DMS79 treated with DMSO at 0.1 percent for 48 hours (cell line): ENCODE measurements at regions not wholly inside any gene's neighbourhood (a gene's known extent, or its start where the extent isn't known, plus 50 kb on each side); places are given as distances from the start of the nearest gene placed in this dataset.
"Not testable (repeated sequence)": the region's sequence is repeated elsewhere in the genome, so short reads cannot be mapped to it uniquely, and the experiment has no call there.

Source experiments
- DNase-seq: peaks from one replicate; lab custom pipeline; 2025; lab: John Stamatoyannopoulos, UW

DNA sequence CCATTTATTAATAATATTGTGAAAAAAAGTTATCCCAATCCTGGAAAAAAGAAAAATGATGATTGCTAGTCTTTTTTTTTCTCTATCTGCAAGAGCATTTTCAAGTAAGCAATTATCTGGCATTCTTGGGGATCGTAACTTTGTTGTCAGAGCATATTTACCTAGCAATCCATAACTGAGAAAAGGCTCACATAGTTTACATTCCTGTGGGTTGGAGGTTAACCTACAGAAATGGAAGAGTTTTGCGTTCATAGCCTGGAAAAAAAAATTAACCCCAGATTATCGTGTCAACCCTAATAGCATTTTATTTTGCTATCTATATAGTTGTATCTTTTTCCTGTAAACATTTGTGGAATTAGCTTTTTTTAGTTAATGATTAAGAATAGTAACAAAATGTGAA, 292.3 kb downstream of the DAD1 start:
- DNase-seq = no peak

- DNase-seq = no peak
Measured at GRCh38 chr14:22296088-22296487, 292.9 kb downstream of the DAD1 start.

DNA sequence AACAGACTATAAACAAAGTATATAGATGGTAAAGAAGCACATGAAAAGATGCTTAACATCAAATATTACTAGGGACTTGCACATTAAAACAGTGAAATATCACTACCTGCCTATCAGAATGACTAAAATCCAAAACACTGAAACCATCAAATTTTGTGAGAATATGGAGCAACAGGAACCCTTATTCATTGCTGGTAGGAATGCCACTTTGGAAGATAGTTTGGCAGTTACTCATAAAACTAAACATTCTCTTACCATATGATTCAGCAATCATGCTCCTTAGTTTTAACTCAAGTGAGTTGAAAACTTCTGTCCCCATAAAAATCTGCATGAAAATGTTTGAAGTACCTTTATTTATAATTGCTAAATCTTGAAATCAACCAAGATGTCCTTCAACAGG, 297.6 kb downstream of the DAD1 start:
- DNase-seq = no peak

DNA sequence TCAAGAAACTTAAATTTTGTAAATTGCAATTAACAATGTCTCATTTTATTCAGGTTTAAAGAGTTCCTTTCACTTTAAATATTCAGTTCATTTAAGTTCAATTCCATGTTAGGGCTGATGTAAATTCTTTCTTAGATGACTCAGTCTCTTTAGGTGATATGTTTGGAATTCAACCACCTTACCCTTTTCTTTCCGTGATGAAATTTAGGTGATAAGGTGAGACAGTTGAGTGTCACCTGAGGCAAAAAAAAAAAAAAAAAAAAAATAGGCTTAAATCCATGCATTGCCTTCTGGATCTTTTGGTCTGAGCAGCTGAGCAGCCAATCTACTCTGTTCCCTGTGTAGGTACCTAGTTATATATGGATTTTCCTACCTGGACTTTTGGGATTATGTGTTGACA, 299.5 kb downstream of the DAD1 start:
- no peak for DNase-seq

GRCh38 chr14:22285991-22286390, 303.0 kb downstream of the DAD1 start:
- no peak for DNase-seq

DNA sequence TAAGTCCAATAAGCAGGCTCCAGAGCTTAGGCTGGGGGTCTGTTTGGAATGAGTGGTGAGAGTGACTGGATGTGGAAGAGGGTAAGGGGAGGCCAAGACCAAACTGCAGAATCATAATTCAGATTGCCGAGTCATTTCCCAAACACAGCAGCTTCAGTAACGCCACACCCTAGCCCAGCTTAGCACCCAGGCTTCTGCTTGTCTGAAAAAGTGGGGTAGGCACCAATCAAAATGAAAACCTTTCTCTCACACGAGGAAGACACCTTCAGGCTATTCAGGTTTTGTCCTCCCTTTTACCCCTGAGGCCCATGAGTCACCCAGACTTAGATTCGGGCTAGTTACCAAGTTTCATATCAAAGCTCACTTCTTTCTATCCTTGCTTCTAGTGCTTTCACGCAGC, 306.1 kb downstream of the DAD1 start:
- no peak for DNase-seq

- no peak for DNase-seq
Measured at GRCh38 chr14:22282417-22282816, 306.6 kb downstream of the DAD1 start.

DNA sequence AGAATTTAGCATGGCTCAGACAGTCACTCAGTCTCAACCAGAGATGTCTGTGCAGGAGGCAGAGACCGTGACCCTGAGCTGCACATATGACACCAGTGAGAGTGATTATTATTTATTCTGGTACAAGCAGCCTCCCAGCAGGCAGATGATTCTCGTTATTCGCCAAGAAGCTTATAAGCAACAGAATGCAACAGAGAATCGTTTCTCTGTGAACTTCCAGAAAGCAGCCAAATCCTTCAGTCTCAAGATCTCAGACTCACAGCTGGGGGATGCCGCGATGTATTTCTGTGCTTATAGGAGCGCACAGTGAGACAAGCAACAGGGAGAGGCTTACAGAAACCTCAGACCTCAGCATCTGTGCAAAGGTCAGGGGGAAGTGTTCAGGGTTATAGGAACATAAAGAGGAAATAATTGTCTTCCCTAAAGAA, 307.6 kb downstream of the DAD1 start:
- DNase-seq = not testable (repeated sequence)

DNA sequence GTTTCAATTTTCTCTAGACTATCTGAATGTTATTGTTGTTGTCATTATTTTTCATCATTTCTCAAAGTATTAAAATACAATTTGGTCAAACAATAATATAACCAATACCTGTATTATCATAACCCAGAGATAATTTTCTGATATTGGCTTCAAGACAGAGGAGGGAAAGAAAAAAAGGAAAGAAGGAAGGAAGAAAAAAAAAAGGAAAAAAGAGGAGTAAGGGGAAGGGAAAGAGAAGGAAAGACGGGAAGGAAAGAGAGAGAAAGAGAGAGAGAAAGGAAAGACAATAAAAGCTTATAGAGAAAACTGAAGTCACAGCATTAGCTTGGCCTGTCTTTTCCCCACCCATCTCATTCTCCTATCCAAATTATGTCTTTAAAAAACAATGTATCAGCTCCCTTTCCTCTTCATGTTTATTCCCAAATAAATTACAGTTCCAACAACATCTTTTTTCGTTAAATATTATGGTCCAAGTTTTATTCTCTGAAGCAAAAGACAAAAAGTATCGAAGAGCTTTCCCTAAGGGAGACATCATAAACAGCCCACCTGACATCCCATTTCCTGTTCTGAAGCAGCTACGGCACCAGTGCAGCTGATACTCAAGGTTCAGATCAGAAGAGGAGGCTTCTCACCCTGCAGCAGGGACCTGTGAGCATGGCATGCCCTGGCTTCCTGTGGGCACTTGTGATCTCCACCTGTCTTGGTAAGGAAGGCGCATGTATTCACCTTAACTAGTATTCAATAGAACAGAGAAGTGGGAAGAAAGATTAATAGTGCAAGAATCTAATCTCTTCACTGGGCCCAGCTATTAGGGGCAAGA, 308.3 kb downstream of the DAD1 start:
- DNase-seq = no peak

DNA sequence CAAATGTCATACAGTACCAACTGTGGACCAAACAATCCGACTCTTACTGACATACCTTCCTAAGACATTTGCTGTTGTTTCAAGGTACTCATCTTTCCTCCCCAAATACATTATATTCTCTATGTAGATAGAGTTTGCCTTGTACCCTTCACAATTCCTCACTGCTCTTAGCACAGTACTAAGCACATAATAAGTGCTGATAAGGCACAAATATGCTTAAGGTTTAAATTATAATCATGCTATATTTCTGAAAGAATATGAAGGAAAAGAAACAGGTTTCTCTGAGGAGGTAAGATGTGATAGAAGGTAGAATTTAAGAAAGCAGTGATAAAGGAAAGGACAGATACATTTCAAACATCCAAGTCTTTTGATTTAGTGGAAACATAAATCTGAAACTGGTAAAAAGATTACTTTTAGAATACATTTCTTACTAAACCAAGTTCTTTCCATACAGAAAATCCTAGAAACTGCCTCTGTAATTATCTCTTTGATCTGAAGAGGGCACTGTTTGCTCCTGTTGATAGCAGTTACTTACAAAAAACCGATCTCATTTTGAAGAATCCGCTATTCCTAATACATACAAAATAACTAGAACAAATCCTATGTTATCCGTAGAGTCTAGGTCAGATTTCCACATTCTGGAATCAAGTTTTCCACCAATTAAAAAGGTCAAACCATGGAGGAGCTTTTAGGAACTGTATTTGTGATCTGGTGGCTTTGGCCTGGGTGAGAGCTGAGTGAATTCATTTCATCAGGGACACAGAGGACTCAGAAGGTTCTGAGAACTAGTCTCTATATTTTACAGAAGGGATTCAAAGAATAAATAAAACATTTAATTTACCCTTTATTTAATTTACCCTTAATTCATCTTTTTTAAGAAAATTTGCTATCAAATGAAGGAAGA, 311.9 kb downstream of the DAD1 start:
- no peak for DNase-seq

DNA sequence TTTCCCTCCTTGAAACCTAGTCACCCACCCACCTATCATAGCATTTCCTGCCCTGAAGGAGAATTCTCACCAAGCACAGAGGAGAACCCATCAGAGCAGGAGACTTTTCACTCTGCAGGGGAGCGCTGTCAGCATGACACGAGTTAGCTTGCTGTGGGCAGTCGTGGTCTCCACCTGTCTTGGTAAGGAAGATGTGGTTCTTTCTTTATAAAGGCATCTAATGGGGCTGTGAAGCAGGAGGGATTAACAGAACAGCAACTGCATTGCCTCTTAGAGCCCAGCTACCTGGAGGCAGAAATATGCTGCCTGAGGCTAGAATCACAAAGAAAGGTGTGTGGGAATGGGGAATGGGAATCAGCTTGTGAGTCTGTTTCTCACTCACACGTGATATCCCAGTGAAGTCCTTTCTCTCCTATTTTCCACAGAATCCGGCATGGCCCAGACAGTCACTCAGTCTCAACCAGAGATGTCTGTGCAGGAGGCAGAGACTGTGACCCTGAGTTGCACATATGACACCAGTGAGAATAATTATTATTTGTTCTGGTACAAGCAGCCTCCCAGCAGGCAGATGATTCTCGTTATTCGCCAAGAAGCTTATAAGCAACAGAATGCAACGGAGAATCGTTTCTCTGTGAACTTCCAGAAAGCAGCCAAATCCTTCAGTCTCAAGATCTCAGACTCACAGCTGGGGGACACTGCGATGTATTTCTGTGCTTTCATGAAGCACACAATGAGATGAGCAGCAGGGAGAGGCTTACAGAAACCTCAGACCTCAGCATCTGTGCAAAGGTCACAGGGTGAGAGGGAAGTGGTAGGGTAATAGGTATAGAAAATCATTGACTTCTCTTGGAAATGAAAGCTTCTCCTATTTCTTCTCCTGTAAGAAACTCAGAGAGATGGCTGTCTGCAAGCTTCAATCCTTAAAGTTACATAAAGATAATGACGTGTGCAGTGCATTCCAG, 316.9 kb downstream of the DAD1 start:
- DNase-seq = no peak

GRCh38 chr14:22268875-22269274, 320.1 kb downstream of the DAD1 start:
- DNase-seq = no peak

- DNase-seq = no peak
Measured at GRCh38 chr14:22266683-22267082, 322.3 kb downstream of the DAD1 start.

DNA sequence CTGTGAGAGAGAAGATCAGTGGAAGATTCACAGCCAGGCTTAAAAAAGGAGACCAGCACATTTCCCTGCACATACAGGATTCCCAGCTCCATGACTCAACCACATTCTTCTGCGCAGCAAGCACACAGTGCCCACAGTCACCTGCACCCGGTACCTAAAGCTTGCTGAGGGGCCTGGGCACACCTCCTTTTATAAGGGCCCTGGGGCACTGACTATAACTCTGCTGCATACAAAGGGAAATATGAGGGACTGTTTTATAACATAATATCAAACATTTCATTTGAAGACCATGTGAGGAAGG, 322.9 kb downstream of the DAD1 start:
- DNase-seq = no peak

DNA sequence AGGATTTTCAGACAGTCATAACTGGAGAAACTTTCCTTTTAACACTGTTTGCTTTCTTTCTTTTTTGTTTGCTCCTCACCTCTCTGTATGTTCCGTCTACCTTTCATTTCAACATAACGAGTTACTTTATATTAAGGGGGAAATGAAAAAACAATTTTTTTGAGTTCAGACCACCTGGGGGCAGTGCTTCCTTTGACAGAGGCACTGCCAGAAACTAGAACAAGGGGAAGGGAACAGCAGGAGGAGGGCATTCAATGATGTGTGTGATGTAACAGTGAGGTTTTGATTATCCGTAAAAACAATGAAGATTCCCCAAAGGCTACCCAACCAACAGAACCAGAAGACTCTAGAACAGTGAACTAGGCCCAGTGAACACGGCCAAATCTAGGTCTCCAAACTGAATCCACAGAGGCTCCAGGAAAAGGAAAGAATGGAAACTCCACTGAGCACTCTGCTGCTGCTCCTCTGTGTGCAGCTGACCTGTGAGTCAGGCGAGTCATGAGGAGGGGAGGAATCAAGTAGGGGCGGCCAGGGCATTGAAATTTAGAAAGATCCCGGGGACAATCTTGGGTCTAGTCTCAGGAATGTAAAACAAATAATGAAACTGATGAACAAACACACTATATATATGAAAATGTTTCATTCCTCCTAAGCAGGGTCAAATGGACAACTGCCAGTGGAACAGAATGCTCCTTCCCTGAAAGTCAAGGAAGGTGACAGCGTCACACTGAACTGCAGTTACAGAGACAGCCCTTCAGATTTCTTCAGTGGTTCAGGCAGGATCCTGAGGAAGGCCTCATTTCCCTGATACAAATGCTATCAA, 323.5 kb downstream of the DAD1 start:
- no peak for DNase-seq

- DNase-seq = no peak
Measured at GRCh38 chr14:22264759-22265158, 324.3 kb downstream of the DAD1 start.

GRCh38 chr14:22263961-22264360, 325.1 kb downstream of the DAD1 start:
- DNase-seq = no peak

DNA sequence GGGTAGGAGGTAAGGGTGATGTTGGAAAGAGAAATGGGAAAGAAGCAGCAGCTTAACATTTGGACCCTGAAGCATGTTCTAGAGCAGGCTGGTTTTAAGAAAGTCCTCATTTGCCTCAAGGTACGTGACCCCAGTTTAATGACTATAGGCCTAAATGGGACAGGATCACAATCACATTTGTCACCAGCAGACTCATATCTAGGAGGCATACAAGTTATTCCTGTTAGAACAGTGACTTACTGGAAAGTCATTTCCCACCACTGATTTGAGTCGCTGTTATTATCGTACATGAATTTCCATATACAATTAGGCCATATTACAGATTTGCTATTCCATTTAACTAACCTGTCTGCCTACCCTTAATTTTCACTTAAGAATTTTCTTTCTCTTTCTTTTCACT, 326.1 kb downstream of the DAD1 start:
- DNase-seq = no peak

GRCh38 chr14:22255017-22255950, 333.7 kb downstream of the DAD1 start:
- DNase-seq = no peak

GRCh38 chr14:22252686-22253085, 336.3 kb downstream of the DAD1 start:
- no peak for DNase-seq
